ENCODE measurements at regions not wholly inside any gene's neighbourhood (a gene's known extent, or its start where the extent isn't known, plus 50 kb on each side); places are given as distances from the start of the nearest gene placed in this dataset.

- no peak for FAIRE-seq
- Histone ChIP-seq H3K36me3 (replicated peaks in 1 of 2; ENCODE audit: control insufficient read depth in 1 of 2, insufficient read depth in 2 of 2, low read length in 2 of 2) (no peaks in the 10 kb centered on the region), H4K20me1 (ENCODE audit: insufficient read depth, low read length) (no peaks in the 10 kb centered on the region), H3K27me3 (ENCODE audit: control insufficient read depth in 1 of 2, insufficient read depth in 2 of 2, low read length in 2 of 2) (no peaks in the 10 kb centered on the region), H3K4me2 (ENCODE audit: low read depth, low read length) (no peak overlapping the region), H3K27ac (ENCODE audit: extremely low read length, insufficient read depth, low read length) (no peak overlapping the region), H3K4me3 (replicated peaks in 1 of 3; ENCODE audit: insufficient read depth in 1 of 3, low read depth in 2 of 3, low read length in 3 of 3) (no peak overlapping the region), H3K4me1 (ENCODE audit: insufficient read depth, low read length) (no peaks in the 10 kb centered on the region), H3K79me2 (ENCODE audit: insufficient read depth, low read length) (no peaks in the 10 kb centered on the region), H2AFZ (ENCODE audit: low read length) (no peak overlapping the region), H3K9ac (ENCODE audit: insufficient read depth, low read depth, low read length) (no peak overlapping the region), H3K9me3 (ENCODE audit: low read length) (no peaks in the 10 kb centered on the region)
- no peak for ATAC-seq
- no peak for DNase-seq (ENCODE audit: low spot score)
- in situ Hi-C loops (cut with HindIII; ENCODE audit: extremely low pct_ligation_motif_present, low pct_unique_long_range_greater_than_20kb), result no loop called here
- CTCF ChIA-PET (ENCODE audit: low intra/inter-chr PET ratio, low total read pairs), result no interaction called here
- TF ChIP-seq ZNF766 (CRISPR knock-in tag; IDR thresholded peaks at IDR 0.05; ENCODE audit: borderline replicate concordance) (no peak), ZNF484 (CRISPR knock-in tag; IDR thresholded peaks at IDR 0.05; ENCODE audit: borderline replicate concordance, low read depth) (no peak), SRSF9 (IDR thresholded peaks at IDR 0.05; ENCODE audit: borderline replicate concordance, insufficient read depth, low read depth, low read length, poor library complexity, severe bottlenecking) (no peak), HNRNPK (IDR thresholded peaks at IDR 0.05; ENCODE audit: low read depth, low read length, poor library complexity, severe bottlenecking) (no peak), IKZF1 (IDR thresholded peaks at IDR 0.05) (no peak), ZNF282 (IDR thresholded peaks at IDR 0.05; ENCODE audit: partially characterized antibody) (no peak), ZNF142 (CRISPR knock-in tag; IDR thresholded peaks at IDR 0.05) (no peak), ZKSCAN5 (CRISPR knock-in tag; IDR thresholded peaks at IDR 0.05) (no peak), ARNT2 (CRISPR knock-in tag; IDR thresholded peaks at IDR 0.05; ENCODE audit: low read depth) (no peak), IRF1 (CRISPR knock-in tag; IDR thresholded peaks at IDR 0.05; ENCODE audit: low read depth) (no peak), GRHL1 (CRISPR knock-in tag; conservative IDR thresholded peaks at IDR 0.05) (no peak)
- POLR2A ChIA-PET, result no interaction called here
- BruUV-seq (replicated peaks), result no TSS peak
- WGBS (ENCODE audit: low lambda C conversion rate), result 2% methylated on average over 2 of the region's 2 CpGs
- intact Hi-C loops (cut with micrococcal nuclease; ENCODE audit: unreplicated experiment), result no loop called here
Measured at GRCh38 chr7:124196519-124196918, 163.7 kb upstream of the TMEM229A start.
